H9 (cell line): ENCODE measurements at regions not wholly inside any gene's neighbourhood (a gene's known extent, or its start where the extent isn't known, plus 50 kb on each side); places are given as distances from the start of the nearest gene placed in this dataset.

Experiments used
- DNase-seq: peaks from one replicate; pipeline ENCODE4 v3.0.0-alpha.2; 2017
- H2AFZ ChIP-seq: one replicate; pipeline ENCODE4 v1.6.1; 2013; ENCODE audit warnings: mild to moderate bottlenecking, low read length, control low read depth, moderate library complexity
- H2AK5ac ChIP-seq: 2 replicates; pipeline ENCODE4 v1.6.1; 2013; ENCODE audit warnings: low read length, control low read depth, mixed read lengths; ENCODE audit not compliant: insufficient read length
- H2BK120ac ChIP-seq: one replicate; pipeline ENCODE4 v1.6.1; 2013; ENCODE audit warnings: low read depth, mild to moderate bottlenecking, low read length, control low read depth, inconsistent platforms; ENCODE audit not compliant: poor library complexity, severe bottlenecking
- H2BK12ac ChIP-seq: 2 replicates; pipeline ENCODE4 v1.6.1; 2013; ENCODE audit warnings: low read length, control low read depth, mixed read lengths, low read depth; ENCODE audit not compliant: insufficient read length
- H2BK15ac ChIP-seq: 2 replicates; pipeline ENCODE4 v1.6.1; 2013; ENCODE audit warnings: low read depth, low read length, control low read depth
- H2BK20ac ChIP-seq: one replicate; pipeline ENCODE4 v1.6.1; 2013; ENCODE audit warnings: low read depth, mild to moderate bottlenecking, low read length, control low read depth, inconsistent platforms; ENCODE audit not compliant: poor library complexity, severe bottlenecking
- H2BK5ac ChIP-seq: 2 replicates; pipeline ENCODE4 v1.6.1; 2013; ENCODE audit warnings: low read length, control low read depth, mixed read lengths; ENCODE audit not compliant: insufficient read length
- H3K14ac ChIP-seq: 2 replicates; pipeline ENCODE4 v1.6.1; 2013; ENCODE audit warnings: low read length, control low read depth; ENCODE audit not compliant: insufficient read depth
- H3K18ac ChIP-seq: 2 replicates; pipeline ENCODE4 v1.6.1; 2013; ENCODE audit warnings: low read depth, mild to moderate bottlenecking, mixed read lengths, low read length, control low read depth; ENCODE audit not compliant: insufficient read length
- H3K23ac ChIP-seq: 2 replicates; pipeline ENCODE4 v1.6.1; 2013; ENCODE audit warnings: low read length, control low read depth, mixed read lengths, low read depth; ENCODE audit not compliant: insufficient read length
- H3K23me2 ChIP-seq: 2 replicates; pipeline ENCODE4 v1.6.1; 2013; ENCODE audit warnings: low read depth, mild to moderate bottlenecking, mixed read lengths, low read length, control low read depth; ENCODE audit not compliant: insufficient read length, poor library complexity, severe bottlenecking
- H3K27ac ChIP-seq: 2 replicates; pipeline ENCODE4 v1.5.1; 2013; ENCODE audit warnings: low read length, control low read depth, mixed read lengths, low read depth; ENCODE audit not compliant: insufficient read length
- H3K27me3 ChIP-seq: 2 replicates; pipeline ENCODE4 v1.6.1; 2013; ENCODE audit warnings: low read length, control low read depth, inconsistent platforms; ENCODE audit not compliant: insufficient read depth
- H3K4ac ChIP-seq: 2 replicates; pipeline ENCODE4 v1.6.1; 2013; ENCODE audit warnings: low read depth, mild to moderate bottlenecking, control low read depth, inconsistent platforms, low read length, moderate library complexity
- H3K4me1 ChIP-seq: 2 replicates; pipeline ENCODE4 v1.6.1; 2013; ENCODE audit warnings: low read length, control low read depth, inconsistent platforms; ENCODE audit not compliant: insufficient read depth
- H3K4me2 ChIP-seq: 2 replicates; pipeline ENCODE4 v1.6.1; 2013; ENCODE audit warnings: low read length, control low read depth, mixed read lengths; ENCODE audit not compliant: insufficient read length, insufficient read depth
- H3K56ac ChIP-seq: 2 replicates; pipeline ENCODE4 v1.6.1; 2013; ENCODE audit warnings: low read depth, mild to moderate bottlenecking, mixed read lengths, low read length, control low read depth; ENCODE audit not compliant: insufficient read length
- H3K79me1 ChIP-seq: 2 replicates; pipeline ENCODE4 v1.6.1; 2013; ENCODE audit warnings: low read depth, mild to moderate bottlenecking, moderate library complexity, low read length, control low read depth, inconsistent platforms; ENCODE audit not compliant: insufficient read depth, poor library complexity, severe bottlenecking
- H3K79me2 ChIP-seq: 2 replicates; pipeline ENCODE4 v1.6.1; 2013; ENCODE audit warnings: low read length, control low read depth, inconsistent platforms; ENCODE audit not compliant: insufficient read depth
- H3K9ac ChIP-seq: 2 replicates; pipeline ENCODE4 v1.6.1; 2013; ENCODE audit warnings: low read length, control low read depth, mixed read lengths; ENCODE audit not compliant: insufficient read length; ENCODE audit errors: extremely low read depth
- H3K9me3 ChIP-seq: one replicate; pipeline ENCODE4 v1.6.1; 2013; ENCODE audit warnings: low read depth, low read length, inconsistent platforms; ENCODE audit not compliant: control insufficient read depth
- H3T11ph ChIP-seq: one replicate; pipeline ENCODE4 v1.6.1; 2013; ENCODE audit warnings: mild to moderate bottlenecking, low read length, control low read depth, inconsistent platforms
- H4K20me1 ChIP-seq: one replicate; pipeline ENCODE4 v1.6.1; 2013; ENCODE audit not compliant: control insufficient read depth, insufficient read length, insufficient read depth
- H4K5ac ChIP-seq: 2 replicates; pipeline ENCODE4 v1.6.1; 2013; ENCODE audit warnings: low read depth, mild to moderate bottlenecking, mixed read lengths, low read length, control low read depth; ENCODE audit not compliant: insufficient read length
- H4K8ac ChIP-seq: replicated peaks from 2 replicates; pipeline ENCODE4 v1.6.1; 2013; ENCODE audit warnings: low read length, control low read depth, mixed read lengths, low read depth; ENCODE audit not compliant: insufficient read length
- H4K91ac ChIP-seq: 2 replicates; pipeline ENCODE4 v1.6.1; 2013; ENCODE audit warnings: low read depth, mild to moderate bottlenecking, moderate library complexity, mixed read lengths, low read length, control low read depth; ENCODE audit not compliant: insufficient read length
- H3K27ac Mint-ChIP-seq, 3 experiments: 2 replicates in 2 of 3; 3 replicates in 1 of 3; pipeline ENCODE4 v1.8.0; 2020 to 2021; ENCODE audit warnings: mixed read lengths in 3 of 3, mild to moderate bottlenecking in 1 of 3, moderate library complexity in 1 of 3
- H3K27me3 Mint-ChIP-seq: 2 replicates; pipeline ENCODE4 v1.8.0; 2021; ENCODE audit warnings: low read depth, mild to moderate bottlenecking, moderate library complexity, mixed read lengths
- H3K36me3 Mint-ChIP-seq, 3 experiments: 2 replicates in 2 of 3; 3 replicates in 1 of 3; pipeline ENCODE4 v1.8.0; 2020 to 2021; ENCODE audit warnings: low read depth in 3 of 3, mixed read lengths in 3 of 3; ENCODE audit not compliant: insufficient read depth in 1 of 3
- H3K4me1 Mint-ChIP-seq, 2 experiments: 2 replicates each; pipeline ENCODE4 v1.8.0; 2020; ENCODE audit warnings: mixed read lengths in 2 of 2
- H3K4me3 Mint-ChIP-seq, 2 experiments: 2 replicates in 1 of 2; 3 replicates in 1 of 2; pipeline ENCODE4 v1.8.0; 2020 to 2021; ENCODE audit warnings: mild to moderate bottlenecking in 2 of 2, mixed read lengths in 2 of 2, moderate library complexity in 1 of 2
- H3K9me3 Mint-ChIP-seq, 2 experiments: 2 replicates in 1 of 2; 3 replicates in 1 of 2; pipeline ENCODE4 v1.8.0; 2020; ENCODE audit warnings: mild to moderate bottlenecking in 2 of 2, mixed read lengths in 2 of 2, moderate library complexity in 1 of 2
- CTCF ChIP-seq: fragments of 200-600 bp; sonication (generic); conservative IDR thresholded peaks from 3 replicates; pipeline ENCODE4 v1.8.0; 2021; ENCODE audit warnings: antibody characterized with exemption, mild to moderate bottlenecking
- WGBS: extraction: QIAGEN DNeasy Blood & Tissue Kit; methylation state at CpG from one replicate; pipeline ENCODE4 v1.1.7; 2013; ENCODE audit warnings: missing lambda C conversion rate, low lambda C conversion rate, mixed read lengths; ENCODE audit not compliant: insufficient read length; ENCODE audit errors: extremely low coverage; 5-methylcytosine and 5-hydroxymethylcytosine counted together

GRCh38 chr9:107127608-107128007 lies 155.5 kb upstream of the RAD23B start:
- Mint-ChIP-seq H3K4me3 (no peak overlapping the region), H3K4me1 (peaks cover 27 to 31% of the 10 kb centered on the region in 2 experiments), H3K27me3 (peaks cover 4% of the 10 kb centered on the region; the same call in 1 of the 2 replicates), H3K9me3 (no peaks in the 10 kb centered on the region; a peak in 1 of 5 replicates), H3K27ac (no peak overlapping the region), H3K36me3 (no peaks in the 10 kb centered on the region)
- no peak overlapping the region for H2BK12ac ChIP-seq
- H3K23me2 ChIP-seq, result no peaks in the 10 kb centered on the region
- H3K27me3 ChIP-seq, result no peaks in the 10 kb centered on the region
- no peak overlapping the region for H2BK5ac ChIP-seq
- H3K9me3 ChIP-seq, result no peaks in the 10 kb centered on the region
- WGBS, result no CpG with 5 or more reads among the region's 5 CpGs
- no peaks in the 10 kb centered on the region for H3K79me1 ChIP-seq
- no peak overlapping the region for H2BK20ac ChIP-seq
- H3K4ac ChIP-seq, result no peak overlapping the region
- no peak overlapping the region for H3K9ac ChIP-seq
- no peaks in the 10 kb centered on the region for H3K79me2 ChIP-seq
- H3K18ac ChIP-seq, result no peak overlapping the region
- no peak overlapping the region for H2AK5ac ChIP-seq
- no peak overlapping the region for H3K14ac ChIP-seq
- H4K20me1 ChIP-seq, result no peaks in the 10 kb centered on the region
- no peak for DNase-seq
- TF ChIP-seq CTCF, result peak; percentile 20; the same call in 1 of the 3 replicates
- no peak overlapping the region for H4K91ac ChIP-seq
- H4K5ac ChIP-seq, result no peak overlapping the region
- H4K8ac ChIP-seq, result no peak overlapping the region
- H3K23ac ChIP-seq, result no peak overlapping the region
- no peaks in the 10 kb centered on the region for H3K4me1 ChIP-seq
- H2BK120ac ChIP-seq, result no peak overlapping the region
- H3K27ac ChIP-seq, result no peak overlapping the region
- no peak overlapping the region for H3T11ph ChIP-seq
- H2BK15ac ChIP-seq, result no peak overlapping the region
- H3K4me2 ChIP-seq, result no peak overlapping the region
- H2AFZ ChIP-seq, result no peak overlapping the region
- no peak overlapping the region for H3K56ac ChIP-seq
